ENCODE measurements at regions not wholly inside any gene's neighbourhood (a gene's known extent, or its start where the extent isn't known, plus 50 kb on each side); places are given as distances from the start of the nearest gene placed in this dataset.

GRCh38 chr14:53537422-53538315, 384.5 kb upstream of the DDHD1 start:
- DNase-seq = no peak

GRCh38 chr14:53536446-53536845, 383.3 kb upstream of the DDHD1 start:
- DNase-seq = no peak

GRCh38 chr14:53534841-53535240, 381.7 kb upstream of the DDHD1 start:
- DNase-seq = no peak

GRCh38 chr14:53533384-53533970, 380.4 kb upstream of the DDHD1 start:
- DNase-seq = no peak

GRCh38 chr14:53532853-53533252, 379.7 kb upstream of the DDHD1 start:
- DNase-seq = no peak

- no peak for DNase-seq
Measured at GRCh38 chr14:53531730-53532129, 378.6 kb upstream of the DDHD1 start.

- DNase-seq = no peak
Measured at GRCh38 chr14:53531156-53531555, 378.0 kb upstream of the DDHD1 start.

- no peak for DNase-seq
Measured at GRCh38 chr14:53529519-53529918, 376.4 kb upstream of the DDHD1 start.

- DNase-seq = no peak
Measured at GRCh38 chr14:53528185-53528671, 375.1 kb upstream of the DDHD1 start.

GRCh38 chr14:53526200-53526599, 373.1 kb upstream of the DDHD1 start:
- no peak for DNase-seq

- DNase-seq = no peak
Measured at GRCh38 chr14:53525608-53526007, 372.5 kb upstream of the DDHD1 start.

GRCh38 chr14:53524391-53524790, 371.3 kb upstream of the DDHD1 start:
- DNase-seq = no peak

GRCh38 chr14:53523226-53523625, 370.1 kb upstream of the DDHD1 start:
- no peak for DNase-seq

- DNase-seq = no peak
Measured at GRCh38 chr14:53520078-53520928, 367.2 kb upstream of the DDHD1 start.

- DNase-seq = no peak
Measured at GRCh38 chr14:53519137-53519536, 366.0 kb upstream of the DDHD1 start.

- no peak for DNase-seq
Measured at GRCh38 chr14:53517270-53517960, 364.3 kb upstream of the DDHD1 start.

- DNase-seq = no peak
Measured at GRCh38 chr14:53516261-53516774, 363.2 kb upstream of the DDHD1 start.

GRCh38 chr14:53515276-53515675, 362.2 kb upstream of the DDHD1 start:
- no peak for DNase-seq

GRCh38 chr14:53514197-53514596, 361.1 kb upstream of the DDHD1 start:
- no peak for DNase-seq

GRCh38 chr14:53510281-53510912, 357.3 kb upstream of the DDHD1 start:
- DNase-seq = no peak

GRCh38 chr14:53509276-53510244, 356.4 kb upstream of the DDHD1 start:
- no peak for DNase-seq

Measured in GDM1 (cell line).